Peyer's patch (tissue), 4 donors: ENCODE measurements at regions not wholly inside any gene's neighbourhood (a gene's known extent, or its start where the extent isn't known, plus 50 kb on each side); places are given as distances from the start of the nearest gene placed in this dataset.

Experiments
- DNase-seq, 3 donors: peaks; one replicate each; pipeline ENCODE4 v3.0.0-alpha.2; 2017 to 2019
- H3K27ac ChIP-seq, 4 donors: fragments of 200-600 bp; sonication (generic); one replicate each; pipeline ENCODE4 v1.5.1; 2016 to 2019
- H3K27me3 ChIP-seq, 2 donors: fragments of 200-600 bp; sonication (generic); one replicate each; pipeline ENCODE4 v1.5.1; 2019
- H3K36me3 ChIP-seq, 3 donors: fragments of 200-600 bp; sonication (generic); one replicate each; pipeline ENCODE4 v1.5.1; 2016 to 2019
- H3K4me1 ChIP-seq, 4 donors: fragments of 200-600 bp; sonication (generic); one replicate each; pipeline ENCODE4 v1.5.1; 2016 to 2019
- H3K4me3 ChIP-seq, 4 donors: fragments of 200-600 bp; sonication (generic); 1 replicate in 3 of 4; 2 replicates in 1 of 4; pipeline ENCODE4 v1.5.1; 2016 to 2019; ENCODE audit warnings: mild to moderate bottlenecking in 1 of 4
- H3K9me3 ChIP-seq, 4 donors: fragments of 200-600 bp; sonication (generic); one replicate each; pipeline ENCODE4 v1.5.1; 2016 to 2019; ENCODE audit warnings: mild to moderate bottlenecking in 1 of 4
- POLR2A ChIP-seq, 2 donors: fragments of 450-650 bp; IDR thresholded peaks; one replicate each; pipeline ENCODE4 v1.5.1; 2017; ENCODE audit warnings: antibody characterized with exemption in 2 of 2, mild to moderate bottlenecking in 2 of 2, moderate library complexity in 2 of 2
- TF ChIP-seq, protein P1 (sequence below), 6 experiments: fragments of 450-650 bp in 4 of 6; fragments of 200-600 bp in 2 of 6; sonication (generic) in 1 of 6; IDR thresholded peaks; one replicate each; pipeline ENCODE4 v1.5.1; 2017 to 2019; ENCODE audit warnings: antibody characterized with exemption in 6 of 6, mild to moderate bottlenecking in 3 of 6, moderate library complexity in 1 of 6

DNA sequence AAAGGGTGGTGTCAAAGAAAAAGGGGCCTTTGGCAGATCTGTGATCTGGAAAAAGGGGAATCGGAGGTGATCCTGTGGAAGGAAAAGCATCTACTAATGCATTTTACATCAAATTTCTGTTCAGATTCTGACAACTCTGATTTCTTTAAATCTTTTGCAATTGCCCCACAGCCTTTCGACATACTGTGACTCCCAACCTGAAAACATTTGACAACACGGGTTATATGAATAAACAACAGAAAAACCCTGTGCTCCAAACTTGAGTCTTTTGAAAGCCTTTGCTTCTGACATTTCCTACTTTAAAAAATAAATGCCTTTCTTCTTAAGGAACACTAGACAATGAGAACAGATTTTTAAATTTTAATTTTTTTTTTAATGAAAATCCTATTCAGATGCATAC, 231.9 kb upstream of the HMGA2 start:
- H3K27ac ChIP-seq, result no peak overlapping the region
- DNase-seq, result no peak
- H3K4me1 ChIP-seq, result no peaks in the 10 kb centered on the region
- H3K36me3 ChIP-seq, result no peaks in the 10 kb centered on the region
- H3K9me3 ChIP-seq, result no peaks in the 10 kb centered on the region
- H3K4me3 ChIP-seq, result no peak overlapping the region
- TF ChIP-seq, protein P1, sequence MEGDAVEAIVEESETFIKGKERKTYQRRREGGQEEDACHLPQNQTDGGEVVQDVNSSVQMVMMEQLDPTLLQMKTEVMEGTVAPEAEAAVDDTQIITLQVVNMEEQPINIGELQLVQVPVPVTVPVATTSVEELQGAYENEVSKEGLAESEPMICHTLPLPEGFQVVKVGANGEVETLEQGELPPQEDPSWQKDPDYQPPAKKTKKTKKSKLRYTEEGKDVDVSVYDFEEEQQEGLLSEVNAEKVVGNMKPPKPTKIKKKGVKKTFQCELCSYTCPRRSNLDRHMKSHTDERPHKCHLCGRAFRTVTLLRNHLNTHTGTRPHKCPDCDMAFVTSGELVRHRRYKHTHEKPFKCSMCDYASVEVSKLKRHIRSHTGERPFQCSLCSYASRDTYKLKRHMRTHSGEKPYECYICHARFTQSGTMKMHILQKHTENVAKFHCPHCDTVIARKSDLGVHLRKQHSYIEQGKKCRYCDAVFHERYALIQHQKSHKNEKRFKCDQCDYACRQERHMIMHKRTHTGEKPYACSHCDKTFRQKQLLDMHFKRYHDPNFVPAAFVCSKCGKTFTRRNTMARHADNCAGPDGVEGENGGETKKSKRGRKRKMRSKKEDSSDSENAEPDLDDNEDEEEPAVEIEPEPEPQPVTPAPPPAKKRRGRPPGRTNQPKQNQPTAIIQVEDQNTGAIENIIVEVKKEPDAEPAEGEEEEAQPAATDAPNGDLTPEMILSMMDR (IDR thresholded peaks at IDR 0.05), result no peak
- H3K27me3 ChIP-seq, result no peaks in the 10 kb centered on the region

DNA sequence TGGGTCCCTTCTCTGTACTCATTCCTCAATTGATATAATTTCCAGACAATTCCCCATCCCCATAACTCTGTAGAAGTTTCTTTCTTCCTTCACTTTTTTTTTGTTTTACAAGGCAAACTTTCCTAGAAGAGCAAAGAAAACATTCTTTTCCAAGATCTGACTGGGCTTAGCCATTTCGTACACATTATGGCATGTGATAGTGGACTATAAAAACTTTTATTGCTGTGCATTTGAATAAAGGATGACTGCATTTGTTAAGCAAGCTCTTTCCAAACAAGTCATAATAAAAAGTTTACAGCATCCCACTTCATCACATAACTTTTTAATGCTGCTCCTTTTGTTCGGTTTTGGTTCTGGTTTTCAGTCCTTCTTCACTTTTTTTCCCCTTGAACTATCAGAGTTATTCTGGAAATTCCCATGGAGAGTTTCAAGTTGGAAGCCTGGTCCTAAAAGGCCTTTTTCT, 231.0 kb upstream of the HMGA2 start:
- TF ChIP-seq, protein P1 (IDR thresholded peaks at IDR 0.05), result no peak
- TF ChIP-seq POLR2A (IDR thresholded peaks at IDR 0.05), result no peak
- H3K9me3 ChIP-seq, result no peaks in the 10 kb centered on the region
- H3K36me3 ChIP-seq, result no peaks in the 10 kb centered on the region
- H3K27me3 ChIP-seq, result no peaks in the 10 kb centered on the region
- H3K27ac ChIP-seq, result no peak overlapping the region
- no peak for DNase-seq
- H3K4me3 ChIP-seq, result no peak overlapping the region
- no peaks in the 10 kb centered on the region for H3K4me1 ChIP-seq

DNA sequence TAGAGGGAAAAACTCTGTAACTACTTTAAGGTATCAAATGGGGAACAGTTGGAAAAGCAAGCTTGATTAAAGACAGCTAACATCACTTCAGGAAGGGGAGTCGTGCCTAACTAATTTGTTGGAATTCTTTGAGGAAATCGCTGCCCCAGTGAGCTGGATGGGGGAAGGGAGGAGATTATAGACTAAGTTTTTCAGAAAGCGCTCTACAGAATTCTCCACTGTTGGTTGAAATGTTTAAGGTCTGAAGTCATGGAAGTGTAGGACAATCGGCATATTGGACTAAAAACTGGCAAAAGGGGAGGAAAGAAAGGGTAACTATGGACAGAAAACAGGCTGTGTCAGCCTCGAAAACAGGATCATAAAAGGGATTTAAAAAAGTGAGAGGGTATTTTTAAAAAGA, 229.9 kb upstream of the HMGA2 start:
- Histone ChIP-seq H3K4me1 (no peaks in the 10 kb centered on the region), H3K4me3 (no peak overlapping the region), H3K36me3 (no peaks in the 10 kb centered on the region), H3K9me3 (no peaks in the 10 kb centered on the region), H3K27ac (no peak overlapping the region), H3K27me3 (no peaks in the 10 kb centered on the region)
- TF ChIP-seq POLR2A (IDR thresholded peaks at IDR 0.05), result no peak
- TF ChIP-seq, protein P1 (IDR thresholded peaks at IDR 0.05), result no peak
- no peak for DNase-seq

DNA sequence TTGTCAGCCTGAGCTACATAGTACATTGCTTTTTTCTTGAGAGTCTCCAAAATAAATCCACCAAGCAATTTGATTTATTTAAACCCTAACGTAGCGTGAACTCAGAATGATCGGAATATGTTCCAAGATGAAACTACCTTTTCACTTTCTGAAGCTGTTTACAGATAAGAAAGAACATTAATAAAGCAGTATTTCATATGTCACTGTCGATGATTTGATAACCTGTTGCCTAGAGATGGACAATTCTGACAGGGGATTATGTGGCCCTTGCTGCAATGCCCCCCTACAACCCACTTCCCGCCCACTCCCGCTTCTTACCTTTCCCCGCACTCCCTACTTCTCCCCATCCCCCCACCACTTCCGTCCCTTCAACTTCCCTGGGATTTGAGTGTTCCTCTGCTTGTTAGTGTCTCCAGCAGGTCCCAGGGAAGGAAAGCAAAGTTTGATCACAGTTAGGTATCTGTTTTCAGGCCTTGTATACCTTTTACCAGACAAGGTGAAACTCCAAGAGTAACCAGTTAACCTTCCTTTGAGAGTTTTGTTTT, 229.2 kb upstream of the HMGA2 start:
- no peaks in the 10 kb centered on the region for H3K9me3 ChIP-seq
- DNase-seq, result no peak
- TF ChIP-seq, protein P1 (IDR thresholded peaks at IDR 0.05), result no peak
- TF ChIP-seq POLR2A (IDR thresholded peaks at IDR 0.05), result no peak
- H3K36me3 ChIP-seq, result no peaks in the 10 kb centered on the region
- no peak overlapping the region for H3K27ac ChIP-seq
- no peaks in the 10 kb centered on the region for H3K27me3 ChIP-seq
- no peaks in the 10 kb centered on the region for H3K4me1 ChIP-seq
- H3K4me3 ChIP-seq, result no peak overlapping the region

DNA sequence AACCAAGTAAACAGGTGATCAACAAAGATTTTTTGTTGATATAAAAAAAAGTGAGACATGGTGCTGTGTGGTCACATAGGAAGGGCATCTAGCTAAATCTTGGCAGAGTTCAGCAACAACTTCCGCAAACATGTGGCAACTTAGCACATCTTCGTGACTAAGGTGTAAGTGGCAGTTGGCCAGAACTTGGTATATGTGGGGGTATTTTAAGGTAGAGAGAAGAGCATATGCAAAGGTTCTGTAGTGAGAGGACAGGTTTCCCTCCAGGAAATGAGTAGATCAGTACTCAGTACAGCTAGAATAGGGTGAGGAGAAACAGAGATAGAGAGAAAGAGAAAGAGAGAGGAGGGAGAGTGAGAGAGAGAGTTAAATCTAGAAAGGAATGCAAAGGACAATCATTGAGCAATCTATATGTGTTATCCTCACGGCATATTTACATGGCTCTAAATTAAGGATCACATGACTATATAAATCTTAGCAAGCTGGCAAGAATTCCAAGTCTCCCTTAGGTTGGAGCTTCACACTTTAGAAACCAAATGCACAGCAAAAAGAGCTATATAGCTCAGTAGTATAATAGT, 227.7 kb upstream of the HMGA2 start:
- no peak for DNase-seq
- Histone ChIP-seq H3K9me3 (no peaks in the 10 kb centered on the region), H3K27me3 (no peaks in the 10 kb centered on the region), H3K27ac (no peak overlapping the region), H3K36me3 (no peaks in the 10 kb centered on the region), H3K4me3 (no peak overlapping the region), H3K4me1 (no peaks in the 10 kb centered on the region)
- no peak for TF ChIP-seq POLR2A (IDR thresholded peaks at IDR 0.05)
- TF ChIP-seq, protein P1 (IDR thresholded peaks at IDR 0.05), result no peak
